Liver (tissue), 3 donors: ENCODE measurements at regions not wholly inside any gene's neighbourhood (a gene's known extent, or its start where the extent isn't known, plus 50 kb on each side); places are given as distances from the start of the nearest gene placed in this dataset.

Experiments
- GABPA ChIP-seq, 2 donors: IDR thresholded peaks in 1 of 2; conservative IDR thresholded peaks in 1 of 2; 2 replicates each; pipeline ENCODE4 v1.6.1; 2016; ENCODE audit warnings: antibody characterized with exemption in 2 of 2, mild to moderate bottlenecking in 1 of 2, moderate library complexity in 1 of 2
- NR2F2 ChIP-seq: IDR thresholded peaks from 2 replicates; pipeline ENCODE4 v1.6.1; 2016; ENCODE audit warnings: antibody characterized with exemption
- SP1 ChIP-seq: IDR thresholded peaks from 2 replicates; pipeline ENCODE4 v1.6.1; 2018; ENCODE audit warnings: antibody characterized with exemption, mild to moderate bottlenecking
- TAF1 ChIP-seq: conservative IDR thresholded peaks from 2 replicates; pipeline ENCODE4 v1.6.1; 2016; ENCODE audit warnings: antibody characterized with exemption, mild to moderate bottlenecking
- TF ChIP-seq, protein P1 (sequence below): fragments of 150-350 bp; IDR thresholded peaks from 2 replicates; pipeline ENCODE4 v1.5.1; 2017; ENCODE audit warnings: improper control_type of control experiment, low read depth, low read length; ENCODE audit not compliant: missing input control
- TF ChIP-seq, protein P2 (sequence below): IDR thresholded peaks from 2 replicates; pipeline ENCODE4 v1.6.1; 2016; ENCODE audit warnings: antibody characterized with exemption
- TF ChIP-seq, protein P3 (sequence below): IDR thresholded peaks from 2 replicates; pipeline ENCODE4 v1.6.1; 2016; ENCODE audit warnings: antibody characterized with exemption
- TF ChIP-seq, protein P4 (sequence below): IDR thresholded peaks from 2 replicates; pipeline ENCODE4 v1.6.1; 2016; ENCODE audit warnings: antibody characterized with exemption
- donor health status: healthy.
- donor health status: healthy.

DNA sequence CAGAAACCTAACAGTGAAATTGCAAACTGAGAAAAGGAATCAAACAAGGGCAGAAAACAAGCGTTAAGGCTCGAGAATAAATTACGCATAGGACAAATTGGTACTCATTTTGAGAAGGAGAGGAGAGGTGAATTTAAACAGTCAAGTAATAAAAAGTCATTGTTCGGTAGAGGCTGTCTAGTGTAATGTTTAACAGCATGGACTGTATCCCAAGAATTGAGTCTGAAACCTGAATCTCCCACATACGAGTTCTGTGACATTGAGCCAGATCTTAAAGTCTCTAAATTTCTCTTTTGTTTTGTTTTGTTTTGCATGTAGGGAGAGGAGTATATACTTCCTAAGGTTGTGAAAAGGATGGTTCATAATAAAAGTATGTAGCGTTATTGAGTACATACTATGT, 216.5 kb upstream of the BTG1 start:
- no peak for TF ChIP-seq TAF1
- TF ChIP-seq, protein P1, sequence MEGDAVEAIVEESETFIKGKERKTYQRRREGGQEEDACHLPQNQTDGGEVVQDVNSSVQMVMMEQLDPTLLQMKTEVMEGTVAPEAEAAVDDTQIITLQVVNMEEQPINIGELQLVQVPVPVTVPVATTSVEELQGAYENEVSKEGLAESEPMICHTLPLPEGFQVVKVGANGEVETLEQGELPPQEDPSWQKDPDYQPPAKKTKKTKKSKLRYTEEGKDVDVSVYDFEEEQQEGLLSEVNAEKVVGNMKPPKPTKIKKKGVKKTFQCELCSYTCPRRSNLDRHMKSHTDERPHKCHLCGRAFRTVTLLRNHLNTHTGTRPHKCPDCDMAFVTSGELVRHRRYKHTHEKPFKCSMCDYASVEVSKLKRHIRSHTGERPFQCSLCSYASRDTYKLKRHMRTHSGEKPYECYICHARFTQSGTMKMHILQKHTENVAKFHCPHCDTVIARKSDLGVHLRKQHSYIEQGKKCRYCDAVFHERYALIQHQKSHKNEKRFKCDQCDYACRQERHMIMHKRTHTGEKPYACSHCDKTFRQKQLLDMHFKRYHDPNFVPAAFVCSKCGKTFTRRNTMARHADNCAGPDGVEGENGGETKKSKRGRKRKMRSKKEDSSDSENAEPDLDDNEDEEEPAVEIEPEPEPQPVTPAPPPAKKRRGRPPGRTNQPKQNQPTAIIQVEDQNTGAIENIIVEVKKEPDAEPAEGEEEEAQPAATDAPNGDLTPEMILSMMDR: no peak
- no peak for TF ChIP-seq GABPA (IDR thresholded peaks at IDR 0.05 in 1 of 2, conservative IDR thresholded peaks at IDR 0.05 in 1 of 2)
- TF ChIP-seq, protein P2, sequence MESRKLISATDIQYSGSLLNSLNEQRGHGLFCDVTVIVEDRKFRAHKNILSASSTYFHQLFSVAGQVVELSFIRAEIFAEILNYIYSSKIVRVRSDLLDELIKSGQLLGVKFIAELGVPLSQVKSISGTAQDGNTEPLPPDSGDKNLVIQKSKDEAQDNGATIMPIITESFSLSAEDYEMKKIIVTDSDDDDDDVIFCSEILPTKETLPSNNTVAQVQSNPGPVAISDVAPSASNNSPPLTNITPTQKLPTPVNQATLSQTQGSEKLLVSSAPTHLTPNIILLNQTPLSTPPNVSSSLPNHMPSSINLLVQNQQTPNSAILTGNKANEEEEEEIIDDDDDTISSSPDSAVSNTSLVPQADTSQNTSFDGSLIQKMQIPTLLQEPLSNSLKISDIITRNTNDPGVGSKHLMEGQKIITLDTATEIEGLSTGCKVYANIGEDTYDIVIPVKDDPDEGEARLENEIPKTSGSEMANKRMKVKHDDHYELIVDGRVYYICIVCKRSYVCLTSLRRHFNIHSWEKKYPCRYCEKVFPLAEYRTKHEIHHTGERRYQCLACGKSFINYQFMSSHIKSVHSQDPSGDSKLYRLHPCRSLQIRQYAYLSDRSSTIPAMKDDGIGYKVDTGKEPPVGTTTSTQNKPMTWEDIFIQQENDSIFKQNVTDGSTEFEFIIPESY: no peak
- TF ChIP-seq NR2F2: no peak
- TF ChIP-seq, protein P3, sequence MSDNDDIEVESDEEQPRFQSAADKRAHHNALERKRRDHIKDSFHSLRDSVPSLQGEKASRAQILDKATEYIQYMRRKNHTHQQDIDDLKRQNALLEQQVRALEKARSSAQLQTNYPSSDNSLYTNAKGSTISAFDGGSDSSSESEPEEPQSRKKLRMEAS: no peak
- TF ChIP-seq, protein P4, sequence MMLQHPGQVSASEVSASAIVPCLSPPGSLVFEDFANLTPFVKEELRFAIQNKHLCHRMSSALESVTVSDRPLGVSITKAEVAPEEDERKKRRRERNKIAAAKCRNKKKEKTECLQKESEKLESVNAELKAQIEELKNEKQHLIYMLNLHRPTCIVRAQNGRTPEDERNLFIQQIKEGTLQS: no peak
- no peak for TF ChIP-seq SP1
